HG03354 (cell line): ENCODE measurements at regions not wholly inside any gene's neighbourhood (a gene's known extent, or its start where the extent isn't known, plus 50 kb on each side); places are given as distances from the start of the nearest gene placed in this dataset.

ENCODE experiments used
- ATAC-seq: cut with Tn5 transposase; IDR thresholded peaks from one replicate; pipeline ENCODE4 v1.9.1; 2021; ENCODE audit warnings: mild to moderate bottlenecking; ENCODE audit not compliant: unreplicated experiment, poor library complexity, severe bottlenecking

- ATAC-seq: no peak
Observed at GRCh38 chr16:72300892-72301291, 128.9 kb upstream of the PMFBP1 start.

DNA sequence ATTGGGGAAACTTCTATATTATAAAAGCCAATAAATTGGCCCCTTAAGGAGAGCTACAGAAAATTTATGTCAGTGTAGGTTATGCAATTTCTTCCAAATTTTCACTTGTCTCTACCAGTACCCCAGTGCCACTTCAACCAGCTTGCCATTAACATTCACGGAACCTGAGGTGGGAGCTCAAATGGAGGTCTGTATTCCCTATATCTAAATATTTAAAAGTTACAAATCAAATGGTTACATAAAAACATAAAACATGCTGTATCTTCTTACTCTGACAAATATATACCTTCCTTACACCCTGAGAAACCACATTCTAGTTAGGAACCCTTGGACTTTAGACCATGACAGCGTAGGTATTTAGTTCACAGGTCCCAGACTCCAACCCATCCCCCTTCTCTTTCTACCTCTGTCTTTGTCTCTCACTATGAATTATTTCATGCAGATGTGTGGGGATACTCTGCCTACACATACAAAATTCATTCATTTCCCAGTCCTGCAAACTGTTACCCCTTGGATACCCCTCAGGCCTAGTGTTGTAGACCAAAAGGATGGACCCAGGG is 127.8 kb upstream of the PMFBP1 start:
- ATAC-seq: no peak

DNA sequence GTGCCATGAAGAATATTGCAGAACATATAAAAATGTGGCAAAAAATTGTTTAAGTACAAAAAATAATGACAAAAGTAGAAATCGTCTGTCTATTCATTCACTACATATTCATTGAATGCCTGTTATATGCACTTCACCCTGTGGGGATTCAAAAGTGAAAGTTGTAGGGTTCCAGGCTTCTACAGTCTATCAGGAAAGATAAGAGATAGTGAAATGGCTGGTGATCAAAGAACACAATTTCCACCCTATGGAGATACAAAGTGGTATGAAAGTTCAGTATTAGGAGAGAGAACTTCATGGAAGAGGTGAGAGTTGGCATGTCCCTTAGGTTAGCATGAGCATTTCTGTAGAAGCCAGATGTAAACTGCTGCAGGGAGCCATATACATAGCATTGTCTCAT is 127.0 kb upstream of the PMFBP1 start:
- no peak for ATAC-seq

- no peak for ATAC-seq
Observed at GRCh38 chr16:72295914-72296313, 124.0 kb upstream of the PMFBP1 start.

GRCh38 chr16:72291531-72291981 is 119.6 kb upstream of the PMFBP1 start:
- no peak for ATAC-seq

GRCh38 chr16:72291121-72291520 is 119.2 kb upstream of the PMFBP1 start:
- ATAC-seq: no peak

GRCh38 chr16:72287649-72288048 is 115.7 kb upstream of the PMFBP1 start:
- ATAC-seq: no peak

- ATAC-seq: no peak
Observed at GRCh38 chr16:72286936-72287620, 115.1 kb upstream of the PMFBP1 start.

DNA sequence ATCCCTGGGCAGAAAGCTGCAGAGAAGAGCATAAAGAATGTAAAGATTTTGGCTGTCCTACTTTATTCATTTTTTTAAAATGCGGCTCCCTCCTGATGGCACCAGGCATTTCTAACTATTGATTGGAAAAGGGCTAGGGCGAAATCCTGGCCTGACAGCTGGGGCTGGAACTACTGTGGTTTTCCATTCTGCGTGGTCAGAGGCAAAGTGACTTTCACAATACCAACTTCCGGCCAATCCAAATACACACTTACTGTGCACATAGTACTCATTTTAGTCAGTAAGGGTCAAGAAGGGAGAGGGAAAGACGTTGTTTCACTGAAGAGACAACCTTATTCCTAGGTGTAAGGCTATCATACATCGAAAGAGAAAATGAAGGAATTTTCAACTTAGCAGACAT is 113.8 kb upstream of the PMFBP1 start:
- ATAC-seq: no peak

GRCh38 chr16:72285324-72285723 is 113.4 kb upstream of the PMFBP1 start:
- no peak for ATAC-seq

GRCh38 chr16:72284042-72284789 is 112.3 kb upstream of the PMFBP1 start:
- ATAC-seq: no peak

DNA sequence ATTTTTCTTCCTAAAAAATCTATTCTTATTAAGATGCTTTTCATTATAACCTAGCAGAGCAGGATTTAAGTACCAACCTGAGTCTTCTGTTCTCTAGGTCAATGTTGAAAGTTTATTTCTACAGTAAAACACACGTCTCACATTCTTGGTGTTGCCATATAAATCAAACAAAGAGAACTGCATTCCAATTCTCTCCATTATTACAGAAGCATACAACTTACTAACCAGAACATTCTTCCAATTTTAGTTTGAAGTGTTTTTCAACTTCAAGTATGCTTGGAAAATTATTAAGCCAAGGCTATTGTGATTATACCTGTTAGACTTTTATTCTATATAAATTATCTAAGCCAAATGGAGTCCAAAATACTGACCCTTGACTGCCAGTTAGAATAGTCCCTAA is 110.4 kb upstream of the PMFBP1 start:
- ATAC-seq: no peak

DNA sequence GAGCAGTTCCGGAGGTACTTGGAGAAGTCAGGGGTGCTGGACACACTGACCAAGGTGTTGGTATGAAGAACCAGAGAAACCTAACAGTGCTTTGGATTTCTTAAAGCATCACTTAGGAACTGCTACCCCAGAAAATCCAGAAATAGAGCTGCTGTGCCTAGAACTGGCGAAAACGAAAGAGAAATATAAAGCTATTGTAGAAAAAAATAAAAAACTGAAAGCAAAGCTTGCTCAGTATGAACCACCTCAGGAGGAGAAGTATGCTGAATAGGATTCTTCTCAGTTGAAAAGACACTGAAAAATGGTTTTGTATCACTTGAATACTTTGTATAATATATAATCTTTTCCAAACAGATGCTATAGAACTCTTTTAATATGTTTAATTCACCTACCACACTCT is 106.3 kb upstream of the PMFBP1 start:
- ATAC-seq: no peak

GRCh38 chr16:72277749-72278148 is 105.8 kb upstream of the PMFBP1 start:
- ATAC-seq: no peak

DNA sequence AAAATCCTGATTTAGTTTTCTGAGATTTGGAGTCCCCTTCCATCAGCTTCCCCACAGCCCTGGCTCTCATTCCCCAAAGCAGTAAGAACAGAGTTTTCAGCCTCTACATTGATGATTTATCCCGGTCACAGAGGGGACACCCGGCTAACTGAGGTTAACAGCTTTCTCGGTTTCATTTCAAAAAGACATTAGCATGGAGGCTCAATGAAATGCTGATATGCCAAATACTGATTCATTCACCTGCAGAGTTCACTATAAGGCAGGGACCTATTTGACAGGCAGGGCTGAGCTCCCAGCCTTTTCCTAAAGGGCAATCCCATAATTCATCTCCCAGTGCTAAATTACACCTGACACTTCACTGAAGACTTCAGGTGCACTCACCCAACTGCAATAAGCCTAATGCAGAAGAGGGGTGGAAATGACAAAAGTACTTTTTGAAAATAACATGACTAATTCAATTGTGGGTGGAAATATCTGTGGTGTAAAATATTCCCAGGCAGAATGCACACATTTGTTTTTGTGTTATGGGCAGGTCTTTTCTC is 99.8 kb upstream of the PMFBP1 start:
- no peak for ATAC-seq

DNA sequence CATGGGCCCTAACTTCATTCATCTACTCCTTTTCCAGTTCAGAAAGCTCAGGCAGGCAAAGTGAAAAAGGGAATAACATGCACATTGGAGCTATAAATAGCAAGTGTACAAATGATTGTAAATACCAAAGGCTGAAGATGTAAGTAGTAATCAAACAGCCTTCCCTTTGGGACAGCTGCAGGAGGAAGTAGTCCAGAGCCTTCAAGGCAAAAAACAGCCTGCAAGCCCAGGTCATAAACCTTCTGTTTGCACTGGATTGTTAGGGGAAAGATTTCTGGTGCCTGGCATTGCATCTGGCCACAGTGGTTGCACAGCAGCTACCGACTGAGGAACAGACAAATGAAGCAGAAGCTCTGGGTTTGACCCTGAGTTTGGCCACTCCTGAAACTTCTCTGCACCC is 98.6 kb upstream of the PMFBP1 start:
- ATAC-seq: no peak

GRCh38 chr16:72266836-72267235 is 94.9 kb upstream of the PMFBP1 start:
- ATAC-seq: no peak

DNA sequence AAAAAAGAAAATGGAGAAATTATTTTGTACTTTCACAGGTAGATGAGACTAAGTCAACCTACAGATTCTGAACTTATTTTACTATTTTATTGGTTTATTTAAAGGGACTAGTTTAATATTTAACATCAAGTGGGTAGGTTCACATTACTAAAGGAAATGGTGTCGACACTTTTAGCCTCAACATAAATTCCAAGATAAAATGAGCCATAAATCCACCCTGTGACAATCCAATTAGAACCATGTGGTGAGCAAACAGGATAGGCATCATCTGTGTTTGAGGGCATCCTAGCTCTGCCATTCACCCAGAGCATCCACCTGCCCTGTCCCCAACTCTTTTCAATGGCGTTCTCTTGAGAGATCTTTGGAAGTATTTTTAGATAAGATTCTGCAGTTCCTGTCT is 92.8 kb upstream of the PMFBP1 start:
- no peak for ATAC-seq

DNA sequence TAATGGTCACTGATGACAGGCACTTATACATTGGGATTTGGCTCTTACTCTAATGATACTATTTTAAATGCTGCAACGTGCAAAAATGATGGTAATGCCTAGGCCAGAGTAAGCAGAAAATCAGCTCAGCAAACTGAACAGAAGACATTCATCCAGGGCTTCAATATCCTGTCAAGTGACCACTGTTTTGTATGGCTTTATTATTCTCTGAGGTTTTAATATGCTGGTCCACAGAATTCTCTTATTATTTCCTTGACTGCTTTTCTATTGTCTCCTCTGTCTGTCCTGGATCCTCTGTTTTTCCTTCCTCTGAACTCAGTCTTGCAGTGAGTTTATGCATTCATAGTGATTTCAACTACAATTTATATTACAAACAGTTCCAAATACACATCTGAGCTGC is 90.8 kb upstream of the PMFBP1 start:
- ATAC-seq: no peak

DNA sequence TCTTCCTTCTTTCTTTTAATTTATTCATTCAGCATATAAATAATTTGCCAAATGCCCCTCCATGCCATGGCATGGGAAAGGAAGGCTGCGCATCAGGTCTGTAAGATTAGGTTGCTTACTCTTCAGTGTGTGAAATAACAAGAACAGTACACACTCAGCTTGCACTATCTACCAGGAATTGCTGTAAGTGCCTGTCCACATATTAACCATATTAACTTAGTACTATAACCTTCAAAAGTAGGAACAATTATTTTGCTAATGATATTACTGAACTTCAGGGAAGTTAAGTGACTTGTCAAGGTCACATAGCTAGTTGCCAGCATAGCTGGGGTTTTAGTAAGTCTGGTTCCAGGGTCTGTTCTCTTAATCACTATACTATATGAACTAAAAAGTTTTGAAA is 89.2 kb upstream of the PMFBP1 start:
- no peak for ATAC-seq
